ENCODE measurements at regions not wholly inside any gene's neighbourhood (a gene's known extent, or its start where the extent isn't known, plus 50 kb on each side); places are given as distances from the start of the nearest gene placed in this dataset.

- TF ChIP-seq ELK1 (IDR thresholded peaks at IDR 0.05; ENCODE audit: low read depth, low read length) = no peak
These were observed 88.5 kb upstream of the NCOR2 start (continued) for GRCh38 chr12:124655698-124656516.

DNA sequence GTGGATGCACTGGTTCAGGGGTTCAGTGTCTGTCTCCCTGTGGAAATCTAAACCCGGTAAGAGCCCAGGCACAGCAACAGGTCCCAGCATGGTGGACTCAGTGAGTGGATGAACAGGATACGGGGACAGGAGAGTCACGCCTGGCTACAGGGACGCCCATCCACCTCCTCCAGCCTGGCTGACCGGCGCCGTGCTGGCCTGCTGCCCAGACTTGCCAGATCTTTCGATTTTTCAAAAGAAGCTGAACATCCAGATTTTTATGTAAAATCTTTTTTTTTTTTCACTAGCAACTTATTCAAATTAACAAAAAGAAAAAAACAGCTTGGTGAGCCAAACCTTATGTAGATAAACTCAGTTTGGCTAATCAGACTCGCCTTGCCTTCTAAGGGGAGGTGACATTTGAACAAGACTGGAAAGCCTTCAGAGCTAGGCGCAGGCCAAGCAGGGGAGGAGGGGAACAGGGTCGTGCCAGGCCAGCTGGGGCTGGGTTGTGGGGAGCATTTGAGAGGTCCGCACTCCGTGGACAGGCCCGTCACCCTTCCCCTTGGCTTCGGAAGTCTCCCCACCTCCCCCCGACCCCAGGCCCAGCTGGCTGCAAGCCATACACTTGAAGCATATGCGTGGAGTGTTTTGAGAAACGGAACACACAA lies 87.8 kb upstream of the NCOR2 start:
- DNase-seq (ENCODE audit: low read depth, low spot score) (no peak), ATAC-seq (no peak), FAIRE-seq (no peak)
- in situ Hi-C loops (cut with MboI) (no loop called here), intact Hi-C loops (cut with micrococcal nuclease; ENCODE audit: unreplicated experiment) (no loop called here)
- no TSS peak for BruUV-seq (replicated peaks)
- 22% methylated on average over 18 of the region's 18 CpGs for WGBS (ENCODE audit: insufficient coverage, insufficient replicate concordance, low lambda C conversion rate, missing lambda C conversion rate)
- H3K27ac ChIP-seq (ENCODE audit: control insufficient read depth, insufficient read depth) = no peak overlapping the region
- ChIA-PET CTCF (no interaction called here), POLR2A (interaction anchor here (0.6 kb wide), 1 partner anchor 16 kb away, joined by 4 read pairs; no protein-coding TSS in a partner anchor), RAD21 (ENCODE audit: unreplicated experiment) (interaction anchor here (1.2 kb wide), 1 partner anchor 92 kb away, joined by 3 read pairs; no protein-coding TSS in a partner anchor), SMC1A (ENCODE audit: uncharacterized antibody, unreplicated experiment) (no interaction called here)
- no peak overlapping the region for H3K4me3 ChIP-seq
- peaks cover 0 to 2% of the 10 kb centered on the region in 2 experiments; a peak in 2 of 4 replicates for H3K27me3 ChIP-seq (replicated peaks in 1 of 2; ENCODE audit: control insufficient read depth in 2 of 2, insufficient read depth in 2 of 2, low read length in 1 of 2)
- no peak overlapping the region for H3K9ac ChIP-seq (ENCODE audit: control insufficient read depth, insufficient read depth, low read length)
- H4K20me1 ChIP-seq (ENCODE audit: control insufficient read depth, insufficient read depth) = no peaks in the 10 kb centered on the region
- H2AFZ ChIP-seq (ENCODE audit: control insufficient read depth, low read depth, low read length) = no peak overlapping the region
- no peak for TF ChIP-seq ZZZ3 (IDR thresholded peaks at IDR 0.05; ENCODE audit: control insufficient read depth, insufficient read length, low read depth)
- no peak for TF ChIP-seq SUPT20H (IDR thresholded peaks at IDR 0.05; ENCODE audit: borderline replicate concordance, control insufficient read depth, low read depth, low read length)
- H3K36me3 ChIP-seq (ENCODE audit: control insufficient read depth in 2 of 2, insufficient read depth in 2 of 2, low read length in 1 of 2) = no peaks in the 10 kb centered on the region
- no peaks in the 10 kb centered on the region; the same call in 2 of the 3 replicates for H3K9me3 ChIP-seq (replicated peaks; ENCODE audit: control insufficient read depth, insufficient read depth, low read length)
- H3K79me2 ChIP-seq (ENCODE audit: control insufficient read depth, insufficient read depth, low read length) = no peaks in the 10 kb centered on the region
- H3K4me1 ChIP-seq (ENCODE audit: control insufficient read depth, insufficient read depth, low read length) = no peaks in the 10 kb centered on the region
- H3K4me2 ChIP-seq (ENCODE audit: control insufficient read depth, insufficient read depth) = no peak overlapping the region
